Osteocyte (in vitro differentiated cells): ENCODE measurements at regions not wholly inside any gene's neighbourhood (a gene's known extent, or its start where the extent isn't known, plus 50 kb on each side); places are given as distances from the start of the nearest gene placed in this dataset.

Experiments
- DNase-seq: peaks from one replicate; pipeline ENCODE4 v3.0.0; 2021; ENCODE audit warnings: mixed read lengths; ENCODE audit not compliant: unreplicated experiment; ENCODE audit errors: extremely low spot score
- H3K27ac Mint-ChIP-seq: one replicate; pipeline ENCODE4 v1.8.0; 2021; ENCODE audit warnings: mild to moderate bottlenecking, mixed read lengths; ENCODE audit not compliant: unreplicated experiment
- H3K27me3 Mint-ChIP-seq: one replicate; pipeline ENCODE4 v1.8.0; 2021; ENCODE audit warnings: mixed read lengths; ENCODE audit not compliant: unreplicated experiment
- H3K36me3 Mint-ChIP-seq: one replicate; pipeline ENCODE4 v1.8.0; 2021; ENCODE audit warnings: mixed read lengths; ENCODE audit not compliant: unreplicated experiment
- H3K4me1 Mint-ChIP-seq: one replicate; pipeline ENCODE4 v1.8.0; 2021; ENCODE audit warnings: mixed read lengths; ENCODE audit not compliant: unreplicated experiment
- H3K4me3 Mint-ChIP-seq: one replicate; pipeline ENCODE4 v1.8.0; 2021; ENCODE audit warnings: mild to moderate bottlenecking, moderate library complexity, mixed read lengths; ENCODE audit not compliant: unreplicated experiment
- H3K9me3 Mint-ChIP-seq: one replicate; pipeline ENCODE4 v1.8.0; 2021; ENCODE audit warnings: mixed read lengths; ENCODE audit not compliant: unreplicated experiment
- TF ChIP-seq, protein P1 (sequence below): fragments of 200-600 bp; sonication (generic); IDR thresholded peaks from 2 replicates; pipeline ENCODE4 v1.5.0; 2021; ENCODE audit warnings: antibody characterized with exemption, mild to moderate bottlenecking, moderate library complexity

DNA sequence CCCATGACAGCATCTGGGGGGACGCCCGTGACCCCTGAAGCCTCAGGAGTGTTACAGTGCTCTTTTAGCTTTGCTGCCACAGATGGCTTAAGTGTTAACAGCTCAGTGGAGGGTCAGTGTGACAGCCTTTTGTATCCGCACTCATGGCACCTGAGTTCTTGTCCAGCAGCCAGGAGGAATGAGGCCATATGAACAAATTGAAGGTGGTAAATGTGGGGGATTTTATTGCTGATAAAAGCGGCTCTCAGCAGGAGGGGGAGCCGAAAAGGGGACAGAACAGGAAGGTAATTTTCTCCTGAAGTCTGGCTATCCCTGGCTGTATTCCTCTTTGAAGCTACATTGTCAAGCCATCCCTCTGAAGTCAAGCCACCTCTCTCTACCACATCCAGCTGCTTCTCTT lies 441.0 kb downstream of the RAPGEF2 start:
- Mint-ChIP-seq H3K4me1 (no peaks in the 10 kb centered on the region), H3K4me3 (no peak overlapping the region), H3K36me3 (no peaks in the 10 kb centered on the region), H3K9me3 (no peaks in the 10 kb centered on the region), H3K27ac (no peak overlapping the region), H3K27me3 (peaks cover 28% of the 10 kb centered on the region)
- TF ChIP-seq, protein P1, sequence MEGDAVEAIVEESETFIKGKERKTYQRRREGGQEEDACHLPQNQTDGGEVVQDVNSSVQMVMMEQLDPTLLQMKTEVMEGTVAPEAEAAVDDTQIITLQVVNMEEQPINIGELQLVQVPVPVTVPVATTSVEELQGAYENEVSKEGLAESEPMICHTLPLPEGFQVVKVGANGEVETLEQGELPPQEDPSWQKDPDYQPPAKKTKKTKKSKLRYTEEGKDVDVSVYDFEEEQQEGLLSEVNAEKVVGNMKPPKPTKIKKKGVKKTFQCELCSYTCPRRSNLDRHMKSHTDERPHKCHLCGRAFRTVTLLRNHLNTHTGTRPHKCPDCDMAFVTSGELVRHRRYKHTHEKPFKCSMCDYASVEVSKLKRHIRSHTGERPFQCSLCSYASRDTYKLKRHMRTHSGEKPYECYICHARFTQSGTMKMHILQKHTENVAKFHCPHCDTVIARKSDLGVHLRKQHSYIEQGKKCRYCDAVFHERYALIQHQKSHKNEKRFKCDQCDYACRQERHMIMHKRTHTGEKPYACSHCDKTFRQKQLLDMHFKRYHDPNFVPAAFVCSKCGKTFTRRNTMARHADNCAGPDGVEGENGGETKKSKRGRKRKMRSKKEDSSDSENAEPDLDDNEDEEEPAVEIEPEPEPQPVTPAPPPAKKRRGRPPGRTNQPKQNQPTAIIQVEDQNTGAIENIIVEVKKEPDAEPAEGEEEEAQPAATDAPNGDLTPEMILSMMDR, result no peak
- no peak for DNase-seq

GRCh38 chr4:159545556-159545955 lies 442.7 kb downstream of the RAPGEF2 start:
- no peaks in the 10 kb centered on the region for H3K9me3 Mint-ChIP-seq
- H3K36me3 Mint-ChIP-seq, result no peaks in the 10 kb centered on the region
- DNase-seq, result no peak
- H3K4me1 Mint-ChIP-seq, result no peaks in the 10 kb centered on the region
- H3K27me3 Mint-ChIP-seq, result peaks cover 14% of the 10 kb centered on the region
- no peak overlapping the region for H3K27ac Mint-ChIP-seq
- H3K4me3 Mint-ChIP-seq, result no peak overlapping the region
- TF ChIP-seq, protein P1, result no peak

DNA sequence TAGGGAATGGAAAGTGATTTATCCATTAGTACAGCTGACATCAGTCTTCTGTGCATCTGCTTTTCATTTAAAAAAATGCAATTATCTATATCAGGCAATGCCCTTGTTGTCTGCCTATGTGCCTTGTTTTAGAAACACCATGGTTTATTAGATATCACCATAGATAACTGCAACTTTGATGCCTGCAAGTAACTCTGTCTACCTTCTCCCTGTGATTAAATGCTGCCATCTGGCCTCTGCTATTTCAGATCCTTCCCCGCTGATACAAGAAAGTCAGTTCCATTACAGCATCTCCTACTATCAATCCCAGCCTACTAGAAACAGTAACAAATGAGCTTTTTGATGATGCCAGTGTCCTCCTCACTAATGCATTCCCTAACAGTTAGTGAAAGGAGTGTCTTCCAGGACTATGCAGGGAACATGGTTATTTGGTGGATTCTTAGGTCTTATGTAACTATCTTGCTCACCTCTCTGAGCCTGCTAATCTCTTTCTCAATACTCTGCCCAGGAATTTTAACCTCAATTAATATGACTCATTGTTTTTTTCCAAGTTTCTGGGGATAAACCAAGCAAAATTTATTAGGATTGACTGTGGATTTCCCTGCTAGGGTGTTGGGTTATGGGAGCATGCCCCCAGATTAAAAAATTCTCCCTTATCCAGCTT lies 444.9 kb downstream of the RAPGEF2 start:
- no peaks in the 10 kb centered on the region for H3K4me1 Mint-ChIP-seq
- no peak overlapping the region for H3K27ac Mint-ChIP-seq
- H3K4me3 Mint-ChIP-seq, result no peak overlapping the region
- H3K36me3 Mint-ChIP-seq, result no peaks in the 10 kb centered on the region
- TF ChIP-seq, protein P1, result no peak
- H3K27me3 Mint-ChIP-seq, result peaks cover 2% of the 10 kb centered on the region
- H3K9me3 Mint-ChIP-seq, result no peaks in the 10 kb centered on the region
- no peak for DNase-seq

DNA sequence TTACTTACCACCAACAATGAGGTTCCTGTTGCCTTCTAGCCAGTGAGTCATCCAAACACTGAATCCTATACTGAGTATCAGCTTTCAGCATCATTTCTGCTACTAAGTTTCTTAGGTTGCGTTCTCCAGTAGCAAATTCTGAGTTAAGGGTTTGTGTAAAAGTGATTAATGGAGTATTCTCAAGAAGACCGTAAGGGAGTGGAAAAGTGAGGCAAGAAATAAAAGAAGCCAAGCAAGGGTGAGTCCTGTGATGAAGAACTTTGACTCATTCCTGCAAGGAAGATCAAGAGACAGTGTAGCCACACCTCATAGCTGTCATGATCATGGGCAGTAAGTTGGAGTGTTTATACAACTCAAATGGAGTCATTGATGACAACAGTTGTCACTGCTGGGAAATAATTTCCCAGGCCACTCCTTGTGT lies 446.2 kb downstream of the RAPGEF2 start:
- no peaks in the 10 kb centered on the region for H3K36me3 Mint-ChIP-seq
- no peaks in the 10 kb centered on the region for H3K9me3 Mint-ChIP-seq
- H3K4me1 Mint-ChIP-seq, result no peaks in the 10 kb centered on the region
- TF ChIP-seq, protein P1, result no peak
- DNase-seq, result no peak
- no peak overlapping the region for H3K27ac Mint-ChIP-seq
- no peaks in the 10 kb centered on the region for H3K27me3 Mint-ChIP-seq
- no peak overlapping the region for H3K4me3 Mint-ChIP-seq

DNA sequence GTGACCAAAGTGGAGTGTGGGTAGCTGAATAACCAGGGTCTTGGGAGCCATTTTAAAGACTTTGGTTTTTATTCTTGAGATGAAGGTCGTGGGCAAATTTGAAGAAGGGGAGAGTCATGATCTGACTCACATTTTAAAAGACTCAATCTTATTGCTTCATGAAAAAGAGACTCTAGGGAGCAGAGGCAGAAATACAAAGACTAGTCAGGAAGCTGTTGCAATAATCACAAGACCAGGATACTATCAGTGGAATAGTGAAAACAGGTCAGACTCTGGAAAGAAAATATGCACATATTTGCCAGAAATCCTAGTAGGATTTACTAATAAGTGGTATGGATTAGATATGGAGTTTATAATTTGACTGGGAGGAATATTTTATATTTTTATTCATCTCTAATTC lies 448.4 kb downstream of the RAPGEF2 start:
- H3K27ac Mint-ChIP-seq, result no peak overlapping the region
- no peaks in the 10 kb centered on the region for H3K36me3 Mint-ChIP-seq
- TF ChIP-seq, protein P1, result no peak
- H3K27me3 Mint-ChIP-seq, result peaks cover 2% of the 10 kb centered on the region
- H3K4me3 Mint-ChIP-seq, result no peak overlapping the region
- H3K4me1 Mint-ChIP-seq, result no peaks in the 10 kb centered on the region
- no peak for DNase-seq
- no peaks in the 10 kb centered on the region for H3K9me3 Mint-ChIP-seq
